ENCODE measurements at regions not wholly inside any gene's neighbourhood (a gene's known extent, or its start where the extent isn't known, plus 50 kb on each side); places are given as distances from the start of the nearest gene placed in this dataset.

- Histone ChIP-seq H3K9ac (ENCODE audit: low read depth in 2 of 2, low read length in 2 of 2) (no peak overlapping the region), H3K27ac (no peak overlapping the region), H3K4me1 (no peaks in the 10 kb centered on the region), H3K36me3 (no peaks in the 10 kb centered on the region), H3K4me3 (no peak overlapping the region), H3K9me3 (no peaks in the 10 kb centered on the region), H3K27me3 (no peaks in the 10 kb centered on the region)
- DNase-seq = no peak
- intact Hi-C loops (cut with DNase I) = no loop called here
- TF ChIP-seq, protein P1, sequence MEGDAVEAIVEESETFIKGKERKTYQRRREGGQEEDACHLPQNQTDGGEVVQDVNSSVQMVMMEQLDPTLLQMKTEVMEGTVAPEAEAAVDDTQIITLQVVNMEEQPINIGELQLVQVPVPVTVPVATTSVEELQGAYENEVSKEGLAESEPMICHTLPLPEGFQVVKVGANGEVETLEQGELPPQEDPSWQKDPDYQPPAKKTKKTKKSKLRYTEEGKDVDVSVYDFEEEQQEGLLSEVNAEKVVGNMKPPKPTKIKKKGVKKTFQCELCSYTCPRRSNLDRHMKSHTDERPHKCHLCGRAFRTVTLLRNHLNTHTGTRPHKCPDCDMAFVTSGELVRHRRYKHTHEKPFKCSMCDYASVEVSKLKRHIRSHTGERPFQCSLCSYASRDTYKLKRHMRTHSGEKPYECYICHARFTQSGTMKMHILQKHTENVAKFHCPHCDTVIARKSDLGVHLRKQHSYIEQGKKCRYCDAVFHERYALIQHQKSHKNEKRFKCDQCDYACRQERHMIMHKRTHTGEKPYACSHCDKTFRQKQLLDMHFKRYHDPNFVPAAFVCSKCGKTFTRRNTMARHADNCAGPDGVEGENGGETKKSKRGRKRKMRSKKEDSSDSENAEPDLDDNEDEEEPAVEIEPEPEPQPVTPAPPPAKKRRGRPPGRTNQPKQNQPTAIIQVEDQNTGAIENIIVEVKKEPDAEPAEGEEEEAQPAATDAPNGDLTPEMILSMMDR (IDR thresholded peaks at IDR 0.05) = no peak
Observed at GRCh38 chr12:116629480-116629879, 70.3 kb downstream of the MAP1LC3B2 start.

DNA sequence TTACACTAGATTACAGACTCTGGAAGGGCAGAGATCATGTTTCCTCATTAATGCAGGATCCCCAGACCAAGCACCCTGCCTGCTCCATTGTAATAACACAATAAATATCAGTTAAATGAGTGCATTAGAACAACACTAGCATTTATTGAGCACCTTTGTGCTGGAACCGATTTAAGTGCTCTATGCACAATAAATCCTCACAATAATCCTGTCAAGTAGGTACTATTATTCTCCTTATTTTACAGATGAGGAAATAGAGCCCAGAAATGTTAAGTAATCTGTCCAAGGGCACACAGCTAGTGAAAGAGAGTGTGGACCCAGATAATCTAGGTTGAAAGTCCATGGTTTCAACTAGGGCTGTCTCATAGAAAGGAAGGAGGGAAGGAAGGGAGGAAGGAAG, 69.8 kb downstream of the MAP1LC3B2 start:
- Histone ChIP-seq H3K9me3 (no peaks in the 10 kb centered on the region), H3K4me3 (no peak overlapping the region), H3K4me1 (no peaks in the 10 kb centered on the region), H3K27me3 (no peaks in the 10 kb centered on the region), H3K36me3 (no peaks in the 10 kb centered on the region), H3K27ac (no peak overlapping the region), H3K9ac (ENCODE audit: low read depth in 2 of 2, low read length in 2 of 2) (no peak overlapping the region)
- intact Hi-C loops (cut with DNase I) = no loop called here
- no peak for DNase-seq
- TF ChIP-seq, protein P1 (IDR thresholded peaks at IDR 0.05) = no peak

GRCh38 chr12:116628450-116628793, 69.2 kb downstream of the MAP1LC3B2 start:
- H3K4me1 ChIP-seq = no peaks in the 10 kb centered on the region
- intact Hi-C loops (cut with DNase I) = no loop called here
- H3K36me3 ChIP-seq = no peaks in the 10 kb centered on the region
- no peak overlapping the region for H3K4me3 ChIP-seq
- H3K9me3 ChIP-seq = no peaks in the 10 kb centered on the region
- no peak overlapping the region for H3K27ac ChIP-seq
- H3K27me3 ChIP-seq = no peaks in the 10 kb centered on the region
- DNase-seq = no peak
- TF ChIP-seq, protein P1 (IDR thresholded peaks at IDR 0.05) = no peak
- no peak overlapping the region for H3K9ac ChIP-seq (ENCODE audit: low read depth in 2 of 2, low read length in 2 of 2)
